Endothelial cell of umbilical vein (primary cell): ENCODE measurements at regions not wholly inside any gene's neighbourhood (a gene's known extent, or its start where the extent isn't known, plus 50 kb on each side); places are given as distances from the start of the nearest gene placed in this dataset.

Source experiments
- BruUV-seq: library from RNA; stranded (reverse); fragments of 400-500 nt; replicated peaks from 2 replicates; lab custom pipeline; 2021; lab: Mats Ljungman, UMichigan
- CTCF ChIA-PET: fragments of 300-600, 350-600 bp; sonication (Branson Sonifier 250); formaldehyde crosslinking; loops from one replicate; lab custom pipeline; 2021; ENCODE audit warnings: antibody characterized with exemption, inconsistent platforms; lab: Charles Lee
- POLR2A ChIA-PET: fragments of 300-600, 350-600 bp; sonication (Branson Sonifier 250); formaldehyde crosslinking; loops from one replicate; lab custom pipeline; 2021; ENCODE audit warnings: antibody characterized with exemption, inconsistent platforms; lab: Charles Lee
- DNase-seq: peaks from one replicate; pipeline ENCODE4 v3.0.0-alpha.2; 2011; ENCODE audit warnings: low read depth, low spot score
- FAIRE-seq: peaks from 2 replicates; lab custom pipeline; 2011; peaks lifted over from hg19 to GRCh38; lab: Jason Lieb, UNC
- H2AFZ ChIP-seq: 2 replicates; pipeline ENCODE4 v1.6.0; 2012; ENCODE audit warnings: low read depth, low read length, control low read depth, inconsistent platforms
- H3K27ac ChIP-seq: 2 replicates; pipeline ENCODE4 v1.5.1; 2011; ENCODE audit warnings: low read depth, mild to moderate bottlenecking, control low read depth, low read length, moderate library complexity; ENCODE audit not compliant: insufficient read depth
- H3K27me3 ChIP-seq, 2 experiments: 2 replicates each; pipeline versions ENCODE4 v1.6.0 to v1.6.1; 2011; ENCODE audit warnings: low read length in 2 of 2, mixed read lengths in 1 of 2; ENCODE audit not compliant: control insufficient read depth in 2 of 2, insufficient read depth in 2 of 2
- H3K36me3 ChIP-seq, 2 experiments: 2 replicates in 1 of 2; 3 replicates in 1 of 2; pipeline ENCODE4 v1.5.1; 2011; ENCODE audit warnings: low read length in 2 of 2, mild to moderate bottlenecking in 1 of 2, moderate library complexity in 1 of 2; ENCODE audit not compliant: control insufficient read depth in 2 of 2, insufficient read depth in 2 of 2; ENCODE audit errors: extremely low read depth in 1 of 2
- H3K4me1 ChIP-seq: 3 replicates; pipeline ENCODE4 v1.5.1; 2011; ENCODE audit warnings: mild to moderate bottlenecking, low read length; ENCODE audit not compliant: control insufficient read depth, insufficient read depth; ENCODE audit errors: extremely low read depth
- H3K4me2 ChIP-seq: 2 replicates; pipeline ENCODE4 v1.6.1; 2011; ENCODE audit warnings: low read length, control low read depth, mixed read lengths; ENCODE audit not compliant: insufficient read depth
- H3K4me3 ChIP-seq, 3 experiments: fragments of 200-600 bp in 1 of 3; sonication (generic), shearing (Covaris generic) in 1 of 3; replicated peaks in 1 of 3; 2 replicates each; pipeline ENCODE4 v1.5.1; 2011 to 2016; ENCODE audit warnings: control low read depth in 3 of 3, low read length in 3 of 3, mild to moderate bottlenecking in 2 of 3, inconsistent platforms in 1 of 3, low read depth in 1 of 3, moderate library complexity in 1 of 3; ENCODE audit not compliant: insufficient read depth in 1 of 3
- H3K79me2 ChIP-seq: 2 replicates; pipeline ENCODE4 v1.6.0; 2012; ENCODE audit warnings: low read length, inconsistent platforms; ENCODE audit not compliant: control insufficient read depth, insufficient read depth
- H3K9ac ChIP-seq: replicated peaks from 2 replicates; pipeline ENCODE3; 2011; ENCODE audit warnings: low read length, control low read depth; ENCODE audit not compliant: insufficient read depth; ENCODE audit errors: extremely low read depth
- H3K9me1 ChIP-seq: replicated peaks from 3 replicates; pipeline ENCODE4 v1.6.0; 2011; ENCODE audit warnings: mild to moderate bottlenecking, low read length; ENCODE audit not compliant: control insufficient read depth, insufficient read depth; ENCODE audit errors: extremely low read depth
- H3K9me3 ChIP-seq: replicated peaks from 2 replicates; pipeline ENCODE4 v1.5.1; 2012; ENCODE audit warnings: low read length, inconsistent platforms; ENCODE audit not compliant: control insufficient read depth, insufficient read depth
- H4K20me1 ChIP-seq: replicated peaks from 2 replicates; pipeline ENCODE3; 2011; ENCODE audit warnings: mild to moderate bottlenecking, low read length; ENCODE audit not compliant: control insufficient read depth, insufficient read depth; ENCODE audit errors: extremely low read depth
- CTCF ChIP-seq, 2 donors: IDR thresholded peaks; 1 replicate in 1 of 2; 2 replicates in 1 of 2; pipeline ENCODE4 v1.5.1; 2011; ENCODE audit warnings: low read length in 2 of 2, mild to moderate bottlenecking in 2 of 2, moderate library complexity in 2 of 2, control low read depth in 1 of 2, inconsistent platforms in 1 of 2, low read depth in 1 of 2; ENCODE audit not compliant: insufficient read depth in 1 of 2; ENCODE audit errors: extremely low read depth in 1 of 2
- EZH2 ChIP-seq: IDR thresholded peaks from 2 replicates; pipeline ENCODE4 v1.6.1; 2012; ENCODE audit warnings: borderline replicate concordance, low read depth, mild to moderate bottlenecking, moderate library complexity, low read length, inconsistent platforms; ENCODE audit not compliant: severe bottlenecking
- FOS ChIP-seq: IDR thresholded peaks from 2 replicates; pipeline ENCODE4 v1.6.1; 2011; ENCODE audit warnings: mild to moderate bottlenecking, low read length, moderate library complexity, borderline replicate concordance; ENCODE audit not compliant: insufficient read depth
- GATA2 ChIP-seq: IDR thresholded peaks from 2 replicates; pipeline ENCODE4 v1.7.0; 2011; ENCODE audit warnings: low read depth, mild to moderate bottlenecking, moderate library complexity, mixed read lengths, low read length; ENCODE audit not compliant: insufficient read length, insufficient read depth
- JUN ChIP-seq: IDR thresholded peaks from 2 replicates; pipeline ENCODE4 v1.6.1; 2011; ENCODE audit warnings: borderline replicate concordance, low read depth; ENCODE audit not compliant: insufficient read length, insufficient read depth
- MAX ChIP-seq: IDR thresholded peaks from 2 replicates; pipeline ENCODE4 v1.6.1; 2011; ENCODE audit not compliant: insufficient read depth, insufficient read length
- MYC ChIP-seq: IDR thresholded peaks from one replicate; pipeline ENCODE4 v1.6.1; 2011; ENCODE audit warnings: mild to moderate bottlenecking, low read depth, low read length
- POLR2A ChIP-seq: IDR thresholded peaks from 2 replicates; pipeline ENCODE4 v1.6.1; 2012; ENCODE audit warnings: low read depth, mild to moderate bottlenecking, control low read depth, low read length
- POLR2AphosphoS5 ChIP-seq: IDR thresholded peaks from 2 replicates; pipeline ENCODE4 v1.6.1; 2012; ENCODE audit warnings: low read depth, mild to moderate bottlenecking, control low read depth, low read length, moderate library complexity; ENCODE audit not compliant: insufficient read depth
- dilution Hi-C: fragments of 300-500 bp; cut with MboI; formaldehyde crosslinking; loops from one replicate; pipeline ENCODE4 v1.15.0; 2019; ENCODE audit warnings: low sequenced_read_pairs; ENCODE audit not compliant: extremely low pct_ligation_motif_present
- intact Hi-C: fragments of 100-400 bp; cut with micrococcal nuclease; formaldehyde crosslinking; loops from one replicate; pipeline ENCODE4 v1.10.0; 2022

GRCh38 chr4:177605252-177605651 is 163.0 kb upstream of the AGA start:
- no peak overlapping the region for H3K4me2 ChIP-seq
- no peaks in the 10 kb centered on the region for H3K36me3 ChIP-seq
- TF ChIP-seq GATA2 (no peak), JUN (no peak), FOS (no peak), CTCF (IDR thresholded peaks at IDR 0.05; ENCODE audit: extremely low read depth in 1 of 2, insufficient read depth in 1 of 2, low read depth in 1 of 2, low read length in 2 of 2) (no peak), MYC (no peak), MAX (no peak), EZH2 (no peak), POLR2A (no peak), POLR2AphosphoS5 (no peak)
- BruUV-seq, result no TSS peak
- POLR2A ChIA-PET, result no interaction called here
- no peak overlapping the region for H3K27ac ChIP-seq
- no peaks in the 10 kb centered on the region for H4K20me1 ChIP-seq
- no peaks in the 10 kb centered on the region for H3K79me2 ChIP-seq
- no peak for FAIRE-seq
- no peak overlapping the region for H3K4me3 ChIP-seq
- dilution Hi-C loops, result no loop called here
- intact Hi-C loops, result no loop called here
- H3K4me1 ChIP-seq, result no peaks in the 10 kb centered on the region
- H3K9ac ChIP-seq, result no peak overlapping the region
- CTCF ChIA-PET, result no interaction called here
- no peaks in the 10 kb centered on the region for H3K9me1 ChIP-seq
- H3K9me3 ChIP-seq, result no peaks in the 10 kb centered on the region
- no peaks in the 10 kb centered on the region for H3K27me3 ChIP-seq
- no peak for DNase-seq
- H2AFZ ChIP-seq, result no peak overlapping the region
